Heart left ventricle (tissue), 16 donors: ENCODE measurements at regions not wholly inside any gene's neighbourhood (a gene's known extent, or its start where the extent isn't known, plus 50 kb on each side); places are given as distances from the start of the nearest gene placed in this dataset.

ENCODE experiments used
- ATAC-seq, 4 donors: fragments of 200-7000 bp; cut with Tn5 transposase; one replicate each; pipeline ENCODE4 v1.9.1; 2020 to 2022; ENCODE audit warnings: moderate library complexity in 4 of 4, mild to moderate bottlenecking in 3 of 4, moderate number of reproducible peaks in 1 of 4
- DNase-seq, 5 donors: peaks; one replicate each; pipeline ENCODE4 v3.0.0-alpha.2; 2020
- H3K27ac ChIP-seq, 12 donors: fragments of 200-600 bp; sonication (generic) in 4 of 12; one replicate each; pipeline versions ENCODE4 v1.5.0 to v1.8.0; 2016 to 2022; ENCODE audit warnings: mild to moderate bottlenecking in 2 of 12
- H3K27me3 ChIP-seq, 9 donors: fragments of 200-600 bp; sonication (generic) in 2 of 9; one replicate each; pipeline versions ENCODE4 v1.5.1 to v1.8.0; 2016 to 2022; ENCODE audit warnings: mild to moderate bottlenecking in 3 of 9
- H3K36me3 ChIP-seq, 9 donors: fragments of 200-600 bp; sonication (generic) in 2 of 9; one replicate each; pipeline versions ENCODE4 v1.5.0 to v1.8.0; 2018 to 2022; ENCODE audit warnings: mild to moderate bottlenecking in 2 of 9
- H3K4me1 ChIP-seq, 12 donors: fragments of 200-600 bp; sonication (generic) in 4 of 12; one replicate each; pipeline versions ENCODE4 v1.5.0 to v1.8.0; 2016 to 2022; ENCODE audit warnings: mild to moderate bottlenecking in 3 of 12
- H3K4me3 ChIP-seq, 12 donors: fragments of 200-600 bp; sonication (generic) in 4 of 12; one replicate each; pipeline versions ENCODE4 v1.5.0 to v1.8.0; 2017 to 2022; ENCODE audit warnings: mild to moderate bottlenecking in 9 of 12, moderate library complexity in 4 of 12
- H3K9me3 ChIP-seq, 12 donors: fragments of 200-600 bp; sonication (generic) in 4 of 12; one replicate each; pipeline versions ENCODE4 v1.5.0 to v1.8.0; 2016 to 2022; ENCODE audit warnings: mild to moderate bottlenecking in 1 of 12
- POLR2A ChIP-seq, 2 donors: fragments of 450-650 bp; IDR thresholded peaks; one replicate each; pipeline ENCODE4 v1.6.1; 2017; ENCODE audit warnings: antibody characterized with exemption in 2 of 2, mild to moderate bottlenecking in 2 of 2, moderate library complexity in 2 of 2
- WGBS, 4 donors: extraction: QIAGEN DNeasy Blood & Tissue Kit in 2 of 4; methylation state at CpG; one replicate each; pipeline versions ENCODE4 v1.1.5 to v1.1.7; 2013 to 2018; 5-methylcytosine and 5-hydroxymethylcytosine counted together
- intact Hi-C, 10 donors: fragments of 100-400 bp; cut with DNase I; formaldehyde crosslinking; loops; one replicate each; pipeline versions ENCODE4 v1.11.1 to v1.14.2; 2022
- TF ChIP-seq, protein P1 (sequence below), 12 donors: fragments of 200-600 bp; sonication (generic) in 4 of 12; IDR thresholded peaks; one replicate each; pipeline versions ENCODE4 v1.5.0 to v1.8.0; 2018 to 2022; ENCODE audit warnings: antibody characterized with exemption in 12 of 12, mild to moderate bottlenecking in 5 of 12
- donor health status: ischemic (EF 13 %, LVEDD 7.1; RV severe dilation, severe dysfunction).
- donor health status: healthy with polysubstance abuse.
- donor health status: DM: no; HTN: yes; CAD: no.
- donor health status: DM: no; HTN: no; CAD: no.
- donor health status: ischemic (EF 25% LVEDD 6.9; RV normal size, moderate dysfunction).
- donor health status: ischemic (EF 25% LVEDD 5.7; RV mildly dilated, moderate dysfunction).
- donor health status: healthy.
- donor health status: DM: yes; HTN: yes; CAD: no.
- donor health status: ischemic (EF 35%, LVEDD 5.7; RV mildly dilated, moderate dysfunction).
- donor health status: nonischemic (EF 11% LVEDD 7.7; RV severe dilation, severe dysfunction).
- donor health status: DM: yes; HTN: yes; CAD: no.
- donor health status: PGD.
- donor health status: ischemic (EF 29% LVEDD 5.4; RV normal size, mild dysfunction).
- donor health status: nonischemic (EF 23%, LVEDD 6.1; RV moderate dilation, normal function).

- ATAC-seq (no peak), DNase-seq (no peak)
- TF ChIP-seq, protein P1, sequence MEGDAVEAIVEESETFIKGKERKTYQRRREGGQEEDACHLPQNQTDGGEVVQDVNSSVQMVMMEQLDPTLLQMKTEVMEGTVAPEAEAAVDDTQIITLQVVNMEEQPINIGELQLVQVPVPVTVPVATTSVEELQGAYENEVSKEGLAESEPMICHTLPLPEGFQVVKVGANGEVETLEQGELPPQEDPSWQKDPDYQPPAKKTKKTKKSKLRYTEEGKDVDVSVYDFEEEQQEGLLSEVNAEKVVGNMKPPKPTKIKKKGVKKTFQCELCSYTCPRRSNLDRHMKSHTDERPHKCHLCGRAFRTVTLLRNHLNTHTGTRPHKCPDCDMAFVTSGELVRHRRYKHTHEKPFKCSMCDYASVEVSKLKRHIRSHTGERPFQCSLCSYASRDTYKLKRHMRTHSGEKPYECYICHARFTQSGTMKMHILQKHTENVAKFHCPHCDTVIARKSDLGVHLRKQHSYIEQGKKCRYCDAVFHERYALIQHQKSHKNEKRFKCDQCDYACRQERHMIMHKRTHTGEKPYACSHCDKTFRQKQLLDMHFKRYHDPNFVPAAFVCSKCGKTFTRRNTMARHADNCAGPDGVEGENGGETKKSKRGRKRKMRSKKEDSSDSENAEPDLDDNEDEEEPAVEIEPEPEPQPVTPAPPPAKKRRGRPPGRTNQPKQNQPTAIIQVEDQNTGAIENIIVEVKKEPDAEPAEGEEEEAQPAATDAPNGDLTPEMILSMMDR (IDR thresholded peaks at IDR 0.05): no peak
- no peak for TF ChIP-seq POLR2A (IDR thresholded peaks at IDR 0.05)
- H3K4me1 ChIP-seq: peaks cover 0 to 12% (median 0%) of the 10 kb centered on the region in 12 donors
- no peaks in the 10 kb centered on the region for H3K27me3 ChIP-seq
- 62 to 69% (median 67%) methylated on average over 3 of the region's 3 CpGs for WGBS, 4 donors
- no peak overlapping the region for H3K4me3 ChIP-seq
- no peak overlapping the region for H3K27ac ChIP-seq
- no peaks in the 10 kb centered on the region for H3K36me3 ChIP-seq
- H3K9me3 ChIP-seq: peaks cover 0 to 9% (median 0%) of the 10 kb centered on the region in 12 donors
- intact Hi-C loops: no loop called here
Measured at GRCh38 chr1:79310609-79311008, 304.1 kb upstream of the ADGRL4 start.

GRCh38 chr1:79304131-79304530 is 297.6 kb upstream of the ADGRL4 start:
- WGBS, 4 donors: 81 to 85% (median 85%) methylated on average over 3 of the region's 3 CpGs
- Histone ChIP-seq H3K9me3 (peaks cover 0 to 4% (median 0%) of the 10 kb centered on the region in 12 donors), H3K4me3 (no peak overlapping the region), H3K36me3 (no peaks in the 10 kb centered on the region), H3K4me1 (no peaks in the 10 kb centered on the region), H3K27ac (no peak overlapping the region), H3K27me3 (no peaks in the 10 kb centered on the region)
- TF ChIP-seq, protein P1 (IDR thresholded peaks at IDR 0.05): no peak
- TF ChIP-seq POLR2A (IDR thresholded peaks at IDR 0.05): no peak
- ATAC-seq: no peak
- no peak for DNase-seq
- intact Hi-C loops: no loop called here

- no peak overlapping the region for H3K27ac ChIP-seq
- DNase-seq: no peak
- H3K4me1 ChIP-seq: no peaks in the 10 kb centered on the region
- H3K9me3 ChIP-seq: peaks cover 0 to 4% (median 0%) of the 10 kb centered on the region in 12 donors
- no peak for ATAC-seq
- H3K27me3 ChIP-seq: no peaks in the 10 kb centered on the region
- WGBS, 4 donors: 90 to 96% (median 93%) methylated on average over 2 of the region's 2 CpGs
- H3K4me3 ChIP-seq: no peak overlapping the region
- TF ChIP-seq, protein P1 (IDR thresholded peaks at IDR 0.05): no peak
- no peak for TF ChIP-seq POLR2A (IDR thresholded peaks at IDR 0.05)
- H3K36me3 ChIP-seq: no peaks in the 10 kb centered on the region
- intact Hi-C loops: no loop called here
Measured at GRCh38 chr1:79303040-79303439, 296.5 kb upstream of the ADGRL4 start.

DNA sequence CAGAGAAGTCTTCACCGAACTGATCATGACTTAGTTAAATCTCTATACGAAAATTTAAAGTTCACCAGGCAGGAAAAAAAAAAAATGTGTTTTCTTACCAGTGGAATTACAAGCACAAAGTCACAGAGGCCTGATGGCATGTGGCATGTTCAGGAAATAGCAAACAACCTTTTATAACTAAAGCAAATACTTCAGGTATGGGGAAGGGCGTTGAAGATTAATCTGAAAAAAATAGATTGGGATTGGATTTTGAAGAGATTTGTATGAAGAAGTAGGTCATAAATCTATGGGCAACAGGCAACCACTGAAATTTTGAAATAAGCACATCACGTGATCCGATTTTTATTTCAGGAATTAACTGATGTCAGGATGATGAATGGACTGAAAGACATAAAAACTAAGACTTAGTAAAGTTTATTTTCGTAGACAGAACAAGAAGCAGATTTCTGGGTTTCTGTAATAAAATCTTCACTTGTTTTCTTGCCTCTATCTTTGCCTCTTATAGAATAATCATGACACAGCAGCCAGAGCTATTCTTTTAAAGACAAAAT is 295.9 kb upstream of the ADGRL4 start:
- Histone ChIP-seq H3K9me3 (peaks cover 0 to 4% (median 0%) of the 10 kb centered on the region in 12 donors), H3K27ac (no peak overlapping the region), H3K36me3 (no peaks in the 10 kb centered on the region), H3K27me3 (no peaks in the 10 kb centered on the region), H3K4me3 (no peak overlapping the region), H3K4me1 (no peaks in the 10 kb centered on the region)
- WGBS, 4 donors: 77 to 84% (median 81%) methylated on average over 6 of the region's 6 CpGs
- intact Hi-C loops: no loop called here
- TF ChIP-seq, protein P1 (IDR thresholded peaks at IDR 0.05): no peak
- no peak for TF ChIP-seq POLR2A (IDR thresholded peaks at IDR 0.05)
- no peak for DNase-seq
- no peak for ATAC-seq
